Esophagus squamous epithelium (tissue), 4 donors: ENCODE measurements at regions not wholly inside any gene's neighbourhood (a gene's known extent, or its start where the extent isn't known, plus 50 kb on each side); places are given as distances from the start of the nearest gene placed in this dataset.

Source experiments
- CTCF ChIP-seq, 6 experiments: fragments of 450-650 bp in 4 of 6; fragments of 200-600 bp in 2 of 6; sonication (generic) in 2 of 6; IDR thresholded peaks; one replicate each; pipeline ENCODE4 v1.5.1; 2016 to 2019; ENCODE audit warnings: antibody characterized with exemption in 6 of 6, mild to moderate bottlenecking in 4 of 6, moderate library complexity in 4 of 6
- POLR2A ChIP-seq, 4 donors: fragments of 450-650 bp; IDR thresholded peaks; one replicate each; pipeline ENCODE4 v1.6.1; 2017; ENCODE audit warnings: antibody characterized with exemption in 4 of 4, mild to moderate bottlenecking in 4 of 4, moderate library complexity in 3 of 4

- no peak for TF ChIP-seq CTCF (IDR thresholded peaks at IDR 0.05)
- TF ChIP-seq POLR2A (IDR thresholded peaks at IDR 0.05) = no peak
Observed at GRCh38 chrX:10379878-10380277, 223.1 kb downstream of the CLCN4 start.
